NCI-H460 (cell line): ENCODE measurements at regions not wholly inside any gene's neighbourhood (a gene's known extent, or its start where the extent isn't known, plus 50 kb on each side); places are given as distances from the start of the nearest gene placed in this dataset.
"Not testable (repeated sequence)": the region's sequence is repeated elsewhere in the genome, so short reads cannot be mapped to it uniquely, and the experiment has no call there.

ENCODE experiments used
- DNase-seq: peaks from one replicate; pipeline ENCODE4 v3.0.0-alpha.2; 2016; ENCODE audit warnings: low read depth; ENCODE audit errors: extremely low read depth

DNA sequence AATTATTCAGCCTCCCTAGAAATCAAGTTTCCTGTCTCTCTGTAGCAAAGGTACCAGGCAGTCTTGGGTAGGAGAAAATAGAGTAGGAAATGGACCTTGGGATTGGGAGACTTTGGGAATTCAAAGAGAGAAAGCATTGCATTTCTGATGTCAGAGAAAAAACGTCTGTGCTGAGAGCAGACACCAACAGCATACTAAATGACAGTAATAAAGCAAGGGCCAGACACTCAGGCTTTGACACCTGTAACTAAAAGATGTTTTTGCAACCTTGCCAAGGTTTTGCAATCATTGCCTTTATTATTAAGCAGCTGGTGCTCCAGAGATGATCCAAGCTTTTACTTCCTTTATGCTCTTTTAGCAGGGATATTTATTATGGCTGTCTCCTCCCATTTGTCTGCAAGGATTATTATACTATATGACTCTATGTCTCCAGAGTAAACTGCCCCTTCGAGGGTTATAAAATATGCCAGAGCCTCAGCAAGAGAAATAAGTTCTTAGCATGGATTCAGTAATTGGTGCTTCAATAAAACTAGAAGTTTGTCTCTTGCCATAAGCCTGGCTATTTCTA is 85.2 kb upstream of the GRAMD1B start:
- DNase-seq, result no peak

DNA sequence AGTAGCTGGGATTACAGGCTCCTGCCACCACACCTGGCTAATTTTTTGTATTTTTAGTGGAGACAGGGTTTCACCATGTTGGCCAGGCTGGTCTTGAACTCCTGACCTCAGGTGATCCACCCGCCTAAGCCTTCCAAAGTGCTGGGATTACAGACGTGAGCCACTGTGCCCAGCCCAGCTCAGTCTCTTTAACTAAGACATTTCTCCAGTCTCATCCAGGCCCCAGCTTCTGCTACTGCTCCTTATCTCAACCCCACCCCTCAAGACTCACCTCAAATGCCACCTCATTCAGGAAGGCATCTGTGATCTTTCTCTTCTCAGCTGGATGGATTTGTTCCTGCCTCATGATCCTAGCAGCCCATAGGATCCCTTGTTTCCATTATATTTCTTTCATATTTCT is 85.9 kb upstream of the GRAMD1B start:
- DNase-seq, result not testable (repeated sequence)

DNA sequence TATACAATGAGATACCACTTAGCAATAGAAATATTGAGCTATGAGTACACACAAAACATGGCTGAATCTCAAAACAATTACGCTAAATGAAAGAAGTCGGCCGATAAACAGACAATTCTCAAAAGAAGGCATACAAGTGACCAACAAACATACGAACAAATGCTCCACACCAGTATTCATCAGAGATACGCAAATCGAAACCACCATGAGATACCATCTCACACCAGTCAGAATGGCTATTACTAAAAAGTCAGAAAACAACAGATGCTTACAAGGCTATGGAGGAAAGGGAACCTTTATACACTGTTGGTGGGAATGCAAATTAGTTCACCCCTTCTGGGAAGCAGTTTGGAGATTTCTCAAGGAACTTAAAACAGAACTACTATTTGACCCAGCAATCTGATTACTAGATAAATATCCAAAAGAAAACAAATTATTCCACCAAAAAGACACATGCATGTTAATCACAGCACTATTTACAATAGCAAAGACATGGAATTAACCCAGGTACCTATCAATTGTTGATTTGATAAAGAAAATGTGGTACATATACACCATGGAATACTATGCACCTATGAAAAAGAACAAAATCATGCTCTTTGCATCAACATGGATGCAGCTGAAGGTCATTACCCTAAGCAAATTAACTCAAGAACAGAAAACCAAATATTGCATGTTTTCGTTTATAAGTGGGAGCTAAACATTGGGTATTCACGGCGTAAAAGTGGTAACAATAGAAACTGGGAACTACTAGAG is 90.9 kb upstream of the GRAMD1B start:
- no peak for DNase-seq

DNA sequence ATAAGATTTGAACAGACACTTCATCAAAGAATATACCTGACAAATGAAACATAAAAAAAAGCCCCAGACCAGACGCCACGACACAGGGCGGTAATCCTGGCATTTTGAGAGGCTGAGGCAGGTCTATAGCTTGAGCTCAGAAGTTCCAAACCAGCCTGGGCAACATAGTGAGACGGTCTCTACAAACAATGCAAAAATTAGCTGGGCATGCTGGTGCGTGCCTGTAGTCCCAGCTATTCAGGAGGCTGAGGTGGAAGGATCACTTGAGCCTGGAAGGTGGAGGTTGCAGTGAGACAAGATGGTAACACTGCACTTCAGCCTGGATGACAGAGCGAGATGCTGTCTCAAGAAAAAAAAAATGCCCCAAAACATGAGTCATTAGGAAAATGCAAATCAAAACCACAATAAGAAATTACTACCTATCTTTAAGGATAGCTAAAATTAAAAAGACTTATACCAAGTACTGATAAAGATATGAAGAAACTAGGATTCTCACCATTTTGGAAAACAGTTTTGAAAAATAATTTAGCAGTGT is 91.7 kb upstream of the GRAMD1B start:
- no peak for DNase-seq

DNA sequence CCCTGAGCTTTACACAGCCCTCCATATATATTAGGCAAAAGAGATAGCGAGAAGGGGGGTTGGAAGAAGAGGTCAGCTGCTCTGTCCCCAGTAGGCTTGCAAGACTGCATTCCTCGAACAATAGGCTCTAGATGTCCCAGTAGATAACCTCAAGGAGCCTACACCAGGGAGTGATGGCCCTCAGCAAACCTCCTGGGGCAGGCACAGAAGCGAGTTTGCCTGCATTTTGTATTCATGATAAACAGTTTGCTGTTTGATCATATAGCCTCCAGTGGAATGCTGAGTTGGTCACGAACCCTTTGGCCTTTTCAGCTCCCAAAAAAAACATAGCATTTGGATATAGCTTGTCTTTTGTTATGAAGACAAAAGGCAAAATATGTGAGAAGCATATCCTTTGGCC is 95.1 kb upstream of the GRAMD1B start:
- DNase-seq, result no peak

DNA sequence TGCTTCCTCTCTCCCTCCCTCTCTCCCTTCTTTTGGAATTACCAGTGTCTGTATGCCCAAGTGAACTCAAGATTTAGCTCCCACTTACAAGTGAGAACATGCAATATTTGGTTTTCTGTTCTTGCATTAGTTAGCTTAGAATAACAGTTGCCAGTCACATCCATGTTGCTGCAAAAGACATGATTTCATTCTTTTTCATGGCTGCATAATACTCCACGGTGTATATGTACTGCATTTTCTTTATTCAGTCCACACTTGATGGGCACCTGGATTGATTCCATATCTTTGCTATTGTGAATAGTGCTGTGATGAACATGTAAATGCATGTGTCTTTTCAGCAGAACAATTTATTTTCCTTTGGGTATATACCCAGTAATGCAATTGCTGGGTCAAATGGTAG is 97.5 kb upstream of the GRAMD1B start:
- not testable (repeated sequence) for DNase-seq

DNA sequence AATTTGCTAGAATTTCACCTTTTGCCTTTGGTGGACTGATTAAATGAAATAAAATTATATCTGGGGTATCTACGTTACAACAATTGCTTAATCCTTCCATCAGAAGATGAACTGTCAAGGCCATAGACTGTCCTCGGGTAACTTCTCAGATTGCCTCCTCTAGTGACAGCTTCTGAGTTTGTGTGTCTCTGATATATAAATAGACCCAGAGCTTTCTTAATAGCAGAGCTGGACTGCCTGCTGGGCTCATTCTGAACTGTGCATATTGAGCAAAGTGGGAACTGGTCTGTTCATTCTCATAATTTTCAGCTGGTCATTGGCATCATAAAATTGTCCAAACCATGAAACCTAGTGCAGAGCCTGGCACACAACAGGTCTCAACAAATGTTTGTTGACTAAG is 99.1 kb upstream of the GRAMD1B start:
- no peak for DNase-seq

DNA sequence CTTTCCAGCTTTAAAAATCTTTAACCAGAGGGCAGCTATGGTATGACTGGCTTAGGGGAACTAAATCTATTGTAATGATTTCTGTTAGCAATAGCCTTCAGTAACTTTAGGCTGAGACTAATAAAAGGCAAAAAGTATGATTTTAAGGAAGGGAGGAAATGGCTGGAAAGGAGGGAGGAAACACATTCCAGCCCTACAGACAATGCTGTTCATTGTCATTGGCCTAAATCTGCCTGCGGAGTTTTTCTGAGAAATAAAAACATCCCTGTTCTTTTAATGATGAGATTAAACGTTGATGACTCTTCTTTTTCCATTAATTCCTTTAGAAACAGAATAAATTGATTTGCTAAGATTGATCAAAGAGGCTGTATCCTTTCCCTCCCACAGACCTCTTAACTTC is 99.6 kb upstream of the GRAMD1B start:
- DNase-seq, result no peak

DNA sequence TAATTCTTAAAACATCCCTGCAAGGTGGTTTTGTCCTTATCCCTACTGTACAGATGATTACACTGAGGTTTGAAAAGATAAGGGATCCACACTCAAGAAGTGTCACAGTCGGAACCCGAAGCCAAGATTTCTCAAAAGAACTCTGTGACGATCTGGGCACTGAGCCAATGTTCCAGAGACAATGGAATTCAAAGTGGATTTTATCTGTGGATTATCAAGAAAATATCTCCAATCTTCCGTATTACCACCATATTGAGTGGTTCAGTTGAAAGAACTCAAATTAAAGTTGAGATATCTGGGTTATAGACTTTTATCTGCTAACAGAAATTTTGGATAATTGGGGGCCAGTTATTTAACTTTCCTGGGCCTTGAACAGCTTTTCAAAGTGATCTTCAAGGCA is 100.0 kb upstream of the GRAMD1B start:
- DNase-seq, result no peak

DNA sequence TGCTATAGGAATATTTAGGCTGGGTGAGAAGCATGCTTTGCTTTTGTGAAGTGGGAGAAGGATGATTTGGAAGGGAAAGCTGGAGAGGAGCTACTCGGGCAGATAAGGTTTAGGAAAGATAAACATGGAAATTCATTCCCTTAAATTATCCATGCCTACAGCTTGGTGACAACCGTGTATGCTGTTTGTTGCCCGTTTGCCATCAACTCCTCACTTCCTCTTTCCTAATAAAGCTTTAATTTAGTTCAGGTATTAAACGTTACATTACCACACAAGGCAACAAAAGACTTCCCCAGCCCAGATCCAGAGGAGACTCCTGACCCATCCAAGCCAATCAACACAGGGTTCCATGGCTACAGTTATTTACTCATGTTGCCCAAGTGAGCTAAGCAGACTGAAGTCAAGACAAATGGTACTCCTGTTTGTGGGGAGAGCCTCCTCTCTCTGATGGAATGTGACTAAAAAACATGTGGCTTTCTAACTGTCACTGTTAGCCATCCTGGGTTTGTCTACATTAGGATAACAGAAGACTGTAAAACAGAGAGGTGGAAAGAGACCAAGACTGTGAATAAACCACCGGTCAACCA is 101.7 kb upstream of the GRAMD1B start:
- DNase-seq, result no peak

DNA sequence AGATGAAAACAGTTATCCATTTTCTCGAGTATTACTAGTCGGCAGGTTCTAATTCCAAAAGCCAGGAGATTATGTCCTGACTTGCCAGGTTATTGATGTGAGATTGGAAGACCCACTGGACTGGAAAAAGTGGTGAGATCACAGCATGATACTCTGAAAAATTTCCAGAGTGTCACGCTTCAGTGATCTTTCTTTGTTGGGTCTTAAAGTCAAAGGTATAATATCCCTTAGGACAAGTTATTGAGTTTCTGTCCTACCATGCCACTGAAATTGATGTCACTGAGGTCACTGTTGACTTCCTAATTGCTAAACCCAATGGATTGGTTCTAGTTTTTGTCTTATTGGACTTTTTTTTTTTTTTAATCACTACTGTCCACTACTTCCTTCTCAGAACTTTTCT is 104.5 kb upstream of the GRAMD1B start:
- DNase-seq, result no peak

DNA sequence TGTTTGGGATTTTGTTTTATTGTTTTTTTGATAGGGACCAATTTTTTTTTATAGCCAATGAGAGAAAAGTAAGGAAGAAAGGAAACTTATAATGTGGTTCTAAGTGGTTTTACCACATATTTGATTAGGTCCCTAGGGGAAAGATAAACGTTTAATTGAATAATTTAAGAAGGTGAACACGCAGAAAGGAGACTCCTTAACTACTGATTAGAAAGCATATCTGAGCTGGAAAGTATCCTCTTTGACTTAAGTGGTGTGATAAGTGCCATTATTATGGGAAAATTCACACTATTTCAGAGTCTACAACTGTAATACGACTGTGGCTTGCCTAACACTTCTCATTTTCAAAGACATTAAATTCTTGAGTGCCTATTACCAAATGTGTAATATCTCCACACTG is 106.5 kb upstream of the GRAMD1B start:
- no peak for DNase-seq

DNA sequence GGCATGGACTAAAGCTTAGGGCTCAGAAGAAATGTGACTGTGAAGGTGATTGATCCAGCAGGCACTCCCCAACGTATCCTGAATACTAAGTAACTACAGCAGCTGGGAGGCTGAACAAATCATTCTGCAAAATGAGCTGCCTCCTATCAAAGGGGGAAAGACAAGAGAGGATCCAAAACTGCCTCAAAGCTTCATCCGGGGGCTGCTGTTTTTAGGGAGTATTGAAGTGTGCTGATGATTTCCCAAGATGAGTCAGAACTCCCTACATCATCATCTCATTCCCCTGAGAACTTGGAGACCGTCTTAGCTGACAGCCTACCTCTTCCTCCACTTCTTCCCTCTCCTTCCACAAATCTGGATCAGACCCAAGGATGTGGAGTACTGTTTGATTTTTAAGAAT is 108.4 kb upstream of the GRAMD1B start:
- no peak for DNase-seq

DNA sequence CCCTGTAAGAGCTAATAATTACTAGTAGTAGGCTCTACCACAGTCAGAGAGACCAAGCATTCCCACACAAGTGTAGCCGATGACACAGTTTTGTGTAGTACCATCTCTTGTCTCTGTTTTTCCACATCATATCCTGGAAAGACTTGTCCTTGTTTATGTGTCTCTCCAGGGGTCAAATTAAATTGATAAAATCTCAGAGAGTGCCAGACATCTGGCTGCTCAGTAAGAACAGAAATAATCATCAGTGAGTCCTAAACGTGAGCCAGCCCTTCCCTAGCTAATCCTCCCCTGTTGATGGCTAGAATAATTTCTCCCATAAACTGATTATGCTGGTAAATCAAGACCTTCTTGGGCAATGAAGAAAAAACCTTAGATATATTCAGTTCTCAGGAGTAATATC is 111.4 kb upstream of the GRAMD1B start:
- DNase-seq, result no peak

DNA sequence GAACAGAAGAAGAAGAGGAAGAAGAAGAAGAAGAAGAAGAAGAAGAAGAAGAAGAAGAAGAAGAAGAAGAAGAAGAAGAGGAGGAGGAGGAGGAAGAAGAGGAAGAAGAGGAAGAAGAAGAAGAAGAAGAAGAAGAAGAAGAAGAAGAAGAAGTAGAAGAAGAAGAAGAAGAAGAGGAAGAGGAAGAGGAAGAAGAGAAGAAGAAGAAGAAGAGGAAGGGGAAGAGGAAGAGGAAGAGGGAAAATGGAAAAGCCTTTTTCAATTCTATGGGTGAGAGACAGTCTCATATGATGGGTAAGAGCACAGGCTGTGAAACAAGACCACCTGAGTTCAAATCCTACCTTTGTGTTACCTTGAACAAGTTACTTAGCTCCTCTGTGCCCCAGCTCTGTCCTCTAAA is 111.9 kb upstream of the GRAMD1B start:
- DNase-seq, result not testable (repeated sequence)

DNA sequence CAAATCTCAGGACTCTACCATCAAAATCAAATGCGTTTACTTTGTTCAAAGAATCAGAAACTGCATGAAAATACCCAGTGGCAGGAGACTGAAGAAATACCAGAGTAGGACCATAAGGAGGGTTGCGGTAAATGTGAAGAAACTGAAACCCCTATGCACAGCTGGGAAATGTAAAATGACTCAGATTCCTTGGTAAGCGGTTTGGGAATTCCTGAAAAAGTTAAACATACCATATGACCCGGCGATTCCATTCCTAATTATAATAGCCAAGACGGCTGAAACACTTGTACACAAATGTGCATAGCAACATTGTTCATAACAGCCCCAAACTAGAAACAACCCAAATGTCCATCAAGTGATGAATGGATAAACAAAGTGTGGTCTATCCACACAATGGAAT is 114.1 kb upstream of the GRAMD1B start:
- no peak for DNase-seq

DNA sequence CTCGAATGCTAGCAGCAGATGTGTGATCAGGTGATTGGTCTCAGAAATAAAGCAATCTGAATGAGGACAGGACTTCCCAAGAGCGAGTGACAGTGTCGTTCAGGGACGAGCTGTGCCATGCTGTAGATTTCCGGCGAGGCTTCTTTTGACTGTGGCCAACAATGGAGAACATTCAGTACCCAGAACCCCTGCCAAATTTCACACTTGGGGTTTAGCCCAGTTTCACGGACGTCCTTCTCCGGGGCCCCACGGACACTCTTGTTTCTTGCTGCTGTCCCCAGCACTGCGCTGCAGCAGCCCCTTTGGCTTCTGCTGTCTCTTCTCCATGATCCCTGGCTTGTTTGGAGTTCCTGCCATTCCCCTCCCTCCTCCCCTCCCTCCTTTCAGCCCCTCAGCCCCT is 115.1 kb upstream of the GRAMD1B start:
- no peak for DNase-seq

DNA sequence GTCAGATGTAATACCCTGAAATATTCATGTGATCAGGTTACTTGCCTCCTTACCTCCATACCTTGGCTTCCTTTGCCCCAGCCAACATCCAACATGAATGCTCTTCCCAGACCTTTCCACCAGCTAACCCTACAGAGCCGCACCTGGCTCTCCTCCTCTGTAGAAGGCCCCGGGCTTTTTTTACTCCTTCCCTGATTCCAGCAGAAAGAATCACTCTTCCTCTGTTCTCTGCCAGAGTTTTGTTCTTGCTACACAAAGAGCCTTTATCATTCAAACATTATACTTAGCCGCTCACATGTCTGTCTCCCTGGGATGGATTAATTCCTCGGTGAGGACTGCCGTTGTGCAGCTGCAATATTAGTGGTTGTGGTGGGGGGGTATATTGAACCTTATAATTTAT is 116.8 kb upstream of the GRAMD1B start:
- no peak for DNase-seq

DNA sequence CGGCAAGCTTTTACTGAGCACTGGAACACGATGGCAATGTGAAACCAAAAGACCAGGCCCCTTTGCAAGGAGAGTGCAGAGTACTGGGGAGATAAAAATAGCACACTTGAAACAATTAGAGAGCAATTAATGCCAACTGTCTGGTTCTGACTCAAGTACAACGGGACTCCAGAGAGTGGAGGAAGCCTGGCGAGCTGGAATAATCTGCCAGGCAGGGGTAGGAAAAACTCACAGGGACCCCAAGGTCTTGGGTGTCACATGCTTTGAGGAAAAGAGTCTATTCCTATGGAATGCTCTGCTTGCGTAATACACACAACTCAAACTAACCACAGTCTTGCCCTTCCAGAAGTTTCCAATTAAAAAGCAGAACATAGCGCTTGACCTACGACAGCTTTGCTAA is 113.0 kb upstream of the CLMP start:
- no peak for DNase-seq

DNA sequence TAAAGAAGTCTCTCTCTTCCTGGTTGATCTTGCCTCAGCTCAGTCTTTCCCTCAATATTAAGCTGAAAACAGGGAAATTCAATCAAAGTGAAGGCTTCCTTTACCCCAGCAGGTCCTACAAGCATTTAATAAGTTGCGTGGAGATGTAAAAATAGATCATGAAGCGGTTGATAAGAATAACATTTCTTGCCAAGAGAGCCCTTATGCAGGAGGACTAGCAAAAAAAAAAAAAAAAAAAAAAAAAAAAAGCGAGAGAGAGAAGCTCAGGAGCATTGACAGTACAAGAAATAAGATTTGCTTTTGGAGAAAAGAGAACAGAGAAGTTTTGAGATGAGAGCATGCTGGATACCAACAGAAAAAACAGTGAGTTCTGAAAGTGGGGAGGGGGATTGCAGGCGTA is 112.2 kb upstream of the CLMP start:
- DNase-seq, result no peak

DNA sequence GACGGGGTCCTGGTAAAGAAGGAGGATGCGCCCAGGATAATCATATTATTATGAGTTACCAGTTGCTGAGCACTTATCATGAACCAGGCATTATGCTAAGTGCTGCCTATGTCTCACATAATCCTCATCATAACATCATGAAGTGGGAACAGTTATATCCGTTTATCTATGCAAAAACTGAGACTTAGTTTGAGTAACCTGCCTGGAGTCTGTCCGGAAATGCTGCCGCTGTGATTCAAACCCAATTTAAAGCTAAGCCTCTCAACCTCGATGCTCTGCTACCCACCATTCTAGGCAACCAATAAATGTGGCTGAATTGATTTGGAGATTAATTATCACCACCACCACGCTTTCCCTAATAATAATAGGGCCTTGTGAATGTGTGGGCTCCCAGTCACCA is 111.5 kb upstream of the CLMP start:
- DNase-seq, result no peak
